SJSA1 (cell line): ENCODE measurements at regions not wholly inside any gene's neighbourhood (a gene's known extent, or its start where the extent isn't known, plus 50 kb on each side); places are given as distances from the start of the nearest gene placed in this dataset.

Source experiments
- DNase-seq, 2 experiments: peaks; one replicate each; pipeline ENCODE4 v3.0.0-alpha.2; 2015 to 2020; ENCODE audit warnings: low spot score in 2 of 2, low read depth in 1 of 2
- H3K27ac ChIP-seq: fragments of 250-450 bp; sonication (Bioruptor Pico); 2 replicates; pipeline ENCODE4 v1.5.1; 2020; ENCODE audit warnings: mild to moderate bottlenecking, moderate library complexity
- H3K27me3 ChIP-seq: fragments of 250-450 bp; sonication (Bioruptor Pico); replicated peaks from 2 replicates; pipeline ENCODE4 v1.5.1; 2020; ENCODE audit warnings: mild to moderate bottlenecking, moderate library complexity
- H3K36me3 ChIP-seq: fragments of 250-450 bp; sonication (Bioruptor Pico); 2 replicates; pipeline ENCODE4 v1.5.1; 2020; ENCODE audit warnings: mild to moderate bottlenecking
- H3K4me1 ChIP-seq: fragments of 250-450 bp; sonication (Bioruptor Pico); replicated peaks from 2 replicates; pipeline ENCODE4 v1.6.1; 2021; ENCODE audit warnings: mild to moderate bottlenecking
- H3K4me3 ChIP-seq: fragments of 250-450 bp; sonication (Bioruptor Pico); 2 replicates; pipeline ENCODE4 v1.5.1; 2020; ENCODE audit warnings: mild to moderate bottlenecking
- H3K9me3 ChIP-seq: fragments of 250-450 bp; sonication (Bioruptor Pico); replicated peaks from 2 replicates; pipeline ENCODE4 v1.5.1; 2020; ENCODE audit warnings: mild to moderate bottlenecking

DNA sequence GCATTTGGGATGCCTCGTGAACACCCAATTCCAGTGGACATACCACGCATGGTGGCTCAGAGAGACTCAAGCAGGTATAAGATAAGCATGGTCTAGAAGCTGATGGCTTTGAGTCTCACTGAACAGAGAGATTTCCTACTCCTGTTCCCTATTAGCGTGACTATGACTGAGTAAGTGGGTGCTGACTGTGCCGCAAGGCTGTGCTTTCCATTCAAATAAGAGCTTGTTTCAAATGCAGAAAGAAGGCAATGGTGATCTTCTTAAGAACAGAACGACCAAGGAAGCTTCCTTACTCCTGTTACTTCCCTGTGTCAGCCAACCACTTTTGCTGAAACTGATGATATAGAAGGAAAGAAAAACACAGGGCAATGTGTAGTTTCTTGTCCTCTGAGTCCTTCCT is 63.5 kb upstream of the IGFBP2 start:
- DNase-seq = no peak
- Histone ChIP-seq H3K9me3 (no peaks in the 10 kb centered on the region), H3K4me1 (peaks cover 35% of the 10 kb centered on the region), H3K4me3 (no peak overlapping the region), H3K36me3 (no peaks in the 10 kb centered on the region), H3K27me3 (no peaks in the 10 kb centered on the region), H3K27ac (no peak overlapping the region)

DNA sequence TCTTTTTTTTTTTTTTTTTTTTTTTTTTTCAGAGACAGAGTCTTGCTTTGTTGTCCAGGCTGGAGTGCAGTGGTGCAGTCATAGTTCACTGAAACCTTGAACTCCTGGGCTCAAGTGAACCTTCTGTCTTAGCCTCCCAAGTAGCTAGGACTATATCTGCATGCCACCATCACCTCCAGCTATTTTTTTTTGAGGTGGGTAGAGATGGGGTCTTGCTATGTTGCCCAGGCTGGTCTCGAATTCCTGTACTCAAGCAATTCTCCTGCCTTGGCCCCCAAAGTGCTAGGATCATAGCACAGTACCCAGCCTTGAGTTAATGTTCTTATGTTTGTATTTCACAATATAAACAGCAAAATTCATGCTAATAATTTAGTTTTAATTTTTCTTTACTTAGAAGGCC is 62.9 kb upstream of the IGFBP2 start:
- no peak for DNase-seq
- H3K9me3 ChIP-seq = no peaks in the 10 kb centered on the region
- peaks cover 35% of the 10 kb centered on the region for H3K4me1 ChIP-seq
- H3K36me3 ChIP-seq = no peaks in the 10 kb centered on the region
- no peak overlapping the region for H3K27ac ChIP-seq
- H3K4me3 ChIP-seq = no peak overlapping the region
- H3K27me3 ChIP-seq = no peaks in the 10 kb centered on the region

DNA sequence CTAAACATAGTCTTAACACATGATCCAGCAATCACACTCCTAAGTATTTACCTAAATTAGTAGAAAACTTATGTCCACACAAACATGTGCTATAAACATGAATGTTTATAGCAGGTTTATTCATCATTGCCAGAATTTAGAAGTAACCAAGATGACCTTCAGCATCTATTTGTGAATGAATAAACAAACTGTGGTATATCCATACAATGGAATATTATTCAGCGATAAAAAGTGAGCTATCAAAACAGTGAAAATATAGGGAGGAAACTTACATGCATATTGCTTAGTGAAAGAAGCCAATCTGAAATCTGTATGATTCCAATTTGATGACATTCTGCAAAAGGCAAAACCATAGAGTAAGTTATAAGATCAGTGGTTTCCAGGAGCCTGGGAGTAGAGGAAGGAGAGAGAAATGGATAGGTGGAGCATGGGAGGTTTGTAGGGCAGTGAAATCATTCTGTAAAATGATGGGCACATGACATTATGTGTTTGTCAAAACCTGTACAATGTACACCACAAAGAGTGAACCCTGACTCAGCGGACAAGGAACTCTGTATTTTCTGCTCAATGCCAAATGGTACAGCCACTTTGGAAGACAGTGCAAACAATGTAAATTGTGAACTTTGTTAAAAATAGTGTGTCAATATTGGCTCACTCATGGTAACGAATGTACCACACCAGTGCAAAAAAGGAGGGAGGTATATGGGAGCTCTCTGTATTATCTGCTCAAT is 61.9 kb upstream of the IGFBP2 start:
- H3K4me1 ChIP-seq = peaks cover 35% of the 10 kb centered on the region
- no peaks in the 10 kb centered on the region for H3K27me3 ChIP-seq
- H3K36me3 ChIP-seq = no peaks in the 10 kb centered on the region
- no peak for DNase-seq
- no peaks in the 10 kb centered on the region for H3K9me3 ChIP-seq
- no peak overlapping the region for H3K4me3 ChIP-seq
- H3K27ac ChIP-seq = 0 out of 2 replicates have a peak overlapping the region, but pooled peaks have one; percentile 28

DNA sequence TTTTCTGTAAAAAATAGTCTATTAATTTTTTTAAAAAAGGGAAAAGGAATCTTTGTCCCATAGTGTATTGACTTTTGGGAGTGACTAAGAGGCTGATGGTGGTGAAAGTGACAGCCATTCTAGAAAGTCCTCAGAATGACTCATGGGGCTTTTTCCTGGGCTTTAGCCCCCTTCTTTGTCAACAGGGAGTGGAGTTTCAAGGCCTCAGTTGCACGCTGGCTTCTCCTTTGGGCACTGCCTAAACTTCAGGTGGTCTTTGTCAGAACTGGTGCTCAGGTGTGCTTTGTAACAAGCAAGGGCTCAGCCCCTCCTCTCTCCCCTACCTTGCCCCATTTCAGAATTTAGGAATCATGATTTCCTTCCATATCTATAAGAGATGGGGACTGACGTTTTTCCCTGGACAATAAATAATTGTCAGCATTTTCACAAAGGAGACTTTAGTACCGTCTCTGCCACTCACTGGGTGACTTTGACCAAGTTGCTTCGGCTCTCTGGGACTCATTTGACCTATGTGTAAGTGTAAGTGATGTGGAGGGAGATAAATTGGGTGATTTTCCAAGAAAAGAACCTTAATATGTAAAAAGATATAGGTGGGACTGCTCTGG is 61.2 kb upstream of the IGFBP2 start:
- DNase-seq = peak in 1 of 2 experiments; percentile 30
- peak overlapping the region; percentile 28; the same call in 1 of the 2 replicates for H3K27ac ChIP-seq
- no peaks in the 10 kb centered on the region for H3K9me3 ChIP-seq
- no peak overlapping the region for H3K4me3 ChIP-seq
- no peaks in the 10 kb centered on the region for H3K27me3 ChIP-seq
- H3K36me3 ChIP-seq = no peaks in the 10 kb centered on the region
- H3K4me1 ChIP-seq = peaks cover 39% of the 10 kb centered on the region

DNA sequence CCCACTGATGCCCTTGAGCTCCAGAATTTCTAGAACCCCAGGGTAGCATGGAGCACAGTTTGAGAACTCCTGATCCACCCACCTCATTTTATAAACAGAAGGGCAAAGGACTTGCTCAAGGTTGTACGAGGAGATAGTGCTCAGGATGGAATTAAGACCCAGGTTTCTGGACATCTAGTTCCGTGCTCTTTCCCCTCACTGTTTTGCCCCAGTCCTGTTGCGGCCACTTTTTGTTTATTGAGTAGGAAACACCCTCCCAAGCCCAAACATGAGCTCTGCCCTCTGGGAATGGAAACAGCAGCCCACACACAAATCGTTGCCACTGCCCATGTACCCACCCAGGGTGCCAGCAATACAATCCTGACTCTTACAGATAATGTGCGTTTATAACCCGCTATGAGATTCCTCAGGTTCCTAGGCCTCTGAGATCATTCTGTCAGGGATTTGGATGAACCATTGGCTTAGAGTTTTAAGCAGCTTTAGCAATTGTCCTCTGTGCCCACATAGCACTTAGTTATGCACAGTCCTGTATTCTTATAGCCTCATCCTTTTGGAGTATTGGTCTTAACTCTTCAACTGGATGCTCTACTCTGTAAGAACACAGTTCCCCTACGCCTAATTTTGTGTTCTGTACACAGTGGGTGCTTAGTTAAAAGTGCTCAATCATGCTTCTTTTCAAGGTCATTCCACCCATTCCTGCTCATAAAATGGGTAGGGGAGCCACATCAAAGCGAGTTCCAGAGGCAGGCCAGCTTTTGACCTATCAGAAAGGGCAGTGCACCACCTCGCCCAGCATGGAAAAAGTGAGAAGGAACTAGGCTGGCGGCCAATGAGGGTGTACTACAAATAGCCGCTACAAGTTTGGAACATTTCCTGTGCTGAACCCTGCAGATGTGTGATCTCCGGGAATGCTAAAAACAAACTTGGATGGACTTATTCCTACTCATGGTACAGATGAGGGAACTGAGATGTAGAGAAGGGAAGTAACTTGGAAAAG is 60.3 kb upstream of the IGFBP2 start:
- DNase-seq = peak; percentile 56 to 57
- Histone ChIP-seq H3K27me3 (no peaks in the 10 kb centered on the region), H3K4me3 (no peak overlapping the region), H3K9me3 (no peaks in the 10 kb centered on the region), H3K27ac (peak overlapping the region; percentile 34), H3K36me3 (no peaks in the 10 kb centered on the region), H3K4me1 (peaks cover 48% of the 10 kb centered on the region)

- Histone ChIP-seq H3K27me3 (no peaks in the 10 kb centered on the region), H3K27ac (no peak overlapping the region), H3K4me1 (peaks cover 56% of the 10 kb centered on the region), H3K4me3 (no peak overlapping the region), H3K9me3 (no peaks in the 10 kb centered on the region), H3K36me3 (no peaks in the 10 kb centered on the region)
- DNase-seq = peak in 1 of 2 experiments; percentile 44
Measured at GRCh38 chr2:216574046-216574445, 59.2 kb upstream of the IGFBP2 start.

DNA sequence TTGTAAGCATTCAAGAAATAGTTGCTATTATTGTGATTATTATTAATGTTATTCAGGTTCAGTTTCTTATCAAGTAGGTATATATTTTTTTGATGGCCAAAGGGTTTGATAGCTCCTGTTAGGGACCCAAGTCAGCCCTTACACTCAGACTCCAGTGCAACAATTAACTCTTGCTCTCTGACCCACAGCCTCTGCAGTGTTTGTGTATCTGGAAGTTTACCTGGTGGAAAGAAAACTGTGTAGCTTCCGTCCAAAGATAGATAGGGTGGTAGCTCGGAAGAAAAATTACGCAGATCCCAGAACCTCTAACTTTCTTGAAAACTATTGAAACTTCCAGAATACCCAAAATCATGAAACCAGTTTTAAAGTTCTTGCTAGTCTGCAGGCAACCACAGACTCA is 58.6 kb upstream of the IGFBP2 start:
- H3K36me3 ChIP-seq = no peaks in the 10 kb centered on the region
- H3K9me3 ChIP-seq = no peaks in the 10 kb centered on the region
- DNase-seq = no peak
- H3K4me3 ChIP-seq = no peak overlapping the region
- H3K27ac ChIP-seq = no peak overlapping the region
- H3K27me3 ChIP-seq = no peaks in the 10 kb centered on the region
- peaks cover 56% of the 10 kb centered on the region for H3K4me1 ChIP-seq

GRCh38 chr2:216575465-216575864 is 57.8 kb upstream of the IGFBP2 start:
- no peaks in the 10 kb centered on the region for H3K27me3 ChIP-seq
- H3K4me1 ChIP-seq = peaks cover 56% of the 10 kb centered on the region
- H3K27ac ChIP-seq = no peak overlapping the region
- no peak for DNase-seq
- no peak overlapping the region for H3K4me3 ChIP-seq
- H3K36me3 ChIP-seq = no peaks in the 10 kb centered on the region
- H3K9me3 ChIP-seq = no peaks in the 10 kb centered on the region

DNA sequence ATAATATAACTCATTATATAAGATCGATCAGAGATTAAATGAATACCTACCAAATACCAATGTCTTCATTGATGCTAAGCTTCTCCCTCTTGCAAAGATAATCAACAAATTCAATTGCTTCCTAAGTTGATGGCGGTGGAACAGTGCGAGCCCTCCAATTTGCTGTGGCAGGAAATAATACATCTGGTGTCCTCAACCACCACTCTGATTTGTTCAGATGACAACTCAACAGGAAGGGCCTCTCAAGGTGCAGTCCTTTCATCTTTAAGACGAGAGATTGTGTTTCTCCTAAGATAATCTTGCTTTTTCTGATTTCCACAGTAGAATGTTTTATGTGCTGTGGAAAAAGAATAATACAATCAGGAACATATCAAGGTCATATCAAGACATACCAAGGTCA is 56.6 kb upstream of the IGFBP2 start:
- peaks cover 53% of the 10 kb centered on the region for H3K4me1 ChIP-seq
- DNase-seq = no peak

GRCh38 chr2:216578325-216578724 is 54.9 kb upstream of the IGFBP2 start:
- Histone ChIP-seq H3K9me3 (0 out of 2 replicates have a peak, but pooled peaks cover 3% of the 10 kb centered on the region), H3K36me3 (no peaks in the 10 kb centered on the region), H3K4me3 (no peak overlapping the region), H3K27ac (peak overlapping the region; percentile 47), H3K4me1 (peaks cover 41% of the 10 kb centered on the region), H3K27me3 (no peaks in the 10 kb centered on the region)
- DNase-seq = peak in 1 of 2 experiments; percentile 30

More for the DNA sequence above, 56.6 kb upstream of the IGFBP2 start:
- H3K4me3 ChIP-seq = no peak overlapping the region
- H3K27ac ChIP-seq = no peak overlapping the region
- no peaks in the 10 kb centered on the region for H3K27me3 ChIP-seq
- H3K36me3 ChIP-seq = no peaks in the 10 kb centered on the region
- H3K9me3 ChIP-seq = 0 out of 2 replicates have a peak, but pooled peaks cover 3% of the 10 kb centered on the region

DNA sequence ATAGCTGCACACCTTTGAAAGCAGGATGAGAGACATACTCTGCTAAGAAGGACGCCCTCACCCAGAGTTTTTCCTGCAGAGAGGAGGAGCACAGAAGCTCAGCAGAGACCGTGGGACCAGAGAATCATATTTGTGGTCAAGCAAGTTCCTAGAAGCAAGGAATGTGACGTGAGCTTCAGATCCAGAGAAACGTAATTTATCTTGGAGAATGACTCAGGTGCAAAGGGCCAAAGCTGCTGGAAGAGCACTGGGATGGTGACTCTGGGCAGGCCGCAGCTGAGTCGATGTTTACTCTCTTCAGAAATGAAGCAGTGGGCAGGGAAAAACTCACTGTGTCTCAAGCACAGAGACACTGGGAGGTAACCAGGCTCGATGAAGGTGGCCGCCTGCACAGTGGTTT is 50.1 kb upstream of the IGFBP2 start:
- Histone ChIP-seq H3K27ac (no peak overlapping the region), H3K4me1 (peaks cover 13% of the 10 kb centered on the region), H3K27me3 (no peaks in the 10 kb centered on the region), H3K4me3 (no peak overlapping the region), H3K9me3 (0 out of 2 replicates have a peak, but pooled peaks cover 3% of the 10 kb centered on the region), H3K36me3 (no peaks in the 10 kb centered on the region)
- peak in 1 of 2 experiments; percentile 30 for DNase-seq
